Sigmoid colon (tissue), 4 donors: ENCODE measurements at regions not wholly inside any gene's neighbourhood (a gene's known extent, or its start where the extent isn't known, plus 50 kb on each side); places are given as distances from the start of the nearest gene placed in this dataset.

Experiments
- POLR2A ChIP-seq, 2 donors: fragments of 450-650 bp; IDR thresholded peaks; one replicate each; pipeline ENCODE4 v1.6.1; 2016; ENCODE audit warnings: antibody characterized with exemption in 2 of 2, mild to moderate bottlenecking in 2 of 2, moderate library complexity in 2 of 2
- POLR2AphosphoS5 ChIP-seq, 4 donors: sonication (generic); formaldehyde crosslinking; IDR thresholded peaks; one replicate each; pipeline ENCODE4 v1.6.1; 2017; ENCODE audit warnings: antibody characterized with exemption in 4 of 4

- TF ChIP-seq POLR2A (IDR thresholded peaks at IDR 0.05) (no peak), POLR2AphosphoS5 (IDR thresholded peaks at IDR 0.05) (no peak)
Measured at GRCh38 chr2:58616961-58617360, 375.8 kb upstream of the FANCL start.
